ENCODE measurements at regions not wholly inside any gene's neighbourhood (a gene's known extent, or its start where the extent isn't known, plus 50 kb on each side); places are given as distances from the start of the nearest gene placed in this dataset.

- no peak for TF ChIP-seq CTCF (conservative IDR thresholded peaks at IDR 0.05; ENCODE audit: control insufficient read depth, insufficient read depth, low read depth, low read length)
- no peak for DNase-seq (ENCODE audit: low read depth)
- no peak overlapping the region for H3K4me3 ChIP-seq (ENCODE audit: control insufficient read depth, low read depth, low read length)
Observed at GRCh38 chr3:111471831-111472230, 70.2 kb upstream of the CD96 start.

- no peak for DNase-seq (ENCODE audit: low read depth)
- H3K4me3 ChIP-seq (ENCODE audit: control insufficient read depth, low read depth, low read length): no peak overlapping the region
- no peak for TF ChIP-seq CTCF (conservative IDR thresholded peaks at IDR 0.05; ENCODE audit: control insufficient read depth, insufficient read depth, low read depth, low read length)
Observed at GRCh38 chr3:111472556-111472955, 69.4 kb upstream of the CD96 start.

- TF ChIP-seq CTCF (conservative IDR thresholded peaks at IDR 0.05; ENCODE audit: control insufficient read depth, insufficient read depth, low read depth, low read length): no peak
- DNase-seq (ENCODE audit: low read depth): no peak
- H3K4me3 ChIP-seq (ENCODE audit: control insufficient read depth, low read depth, low read length): no peak overlapping the region
Observed at GRCh38 chr3:111473550-111473949, 68.4 kb upstream of the CD96 start.

- DNase-seq (ENCODE audit: low read depth): no peak
- no peak overlapping the region for H3K4me3 ChIP-seq (ENCODE audit: control insufficient read depth, low read depth, low read length)
- TF ChIP-seq CTCF (conservative IDR thresholded peaks at IDR 0.05; ENCODE audit: control insufficient read depth, insufficient read depth, low read depth, low read length): no peak
Observed at GRCh38 chr3:111476701-111477100, 65.3 kb upstream of the CD96 start.

GRCh38 chr3:111480091-111480490, 61.9 kb upstream of the CD96 start:
- TF ChIP-seq CTCF (conservative IDR thresholded peaks at IDR 0.05; ENCODE audit: control insufficient read depth, insufficient read depth, low read depth, low read length): no peak
- H3K4me3 ChIP-seq (ENCODE audit: control insufficient read depth, low read depth, low read length): no peak overlapping the region
- no peak for DNase-seq (ENCODE audit: low read depth)

GRCh38 chr3:111481551-111481950, 60.4 kb upstream of the CD96 start:
- DNase-seq (ENCODE audit: low read depth): no peak
- no peak overlapping the region for H3K4me3 ChIP-seq (ENCODE audit: control insufficient read depth, low read depth, low read length)
- TF ChIP-seq CTCF (conservative IDR thresholded peaks at IDR 0.05; ENCODE audit: control insufficient read depth, insufficient read depth, low read depth, low read length): no peak

GRCh38 chr3:111482574-111482973, 59.4 kb upstream of the CD96 start:
- no peak for TF ChIP-seq CTCF (conservative IDR thresholded peaks at IDR 0.05; ENCODE audit: control insufficient read depth, insufficient read depth, low read depth, low read length)
- DNase-seq (ENCODE audit: low read depth): no peak
- no peak overlapping the region for H3K4me3 ChIP-seq (ENCODE audit: control insufficient read depth, low read depth, low read length)

Data from fibroblast of mammary gland (primary cell).